Type B pancreatic cell (in vitro differentiated cells): ENCODE measurements at regions not wholly inside any gene's neighbourhood (a gene's known extent, or its start where the extent isn't known, plus 50 kb on each side); places are given as distances from the start of the nearest gene placed in this dataset.
"Not testable (repeated sequence)": the region's sequence is repeated elsewhere in the genome, so short reads cannot be mapped to it uniquely, and the experiment has no call there.

Experiments used
- DNase-seq: peaks from one replicate; pipeline ENCODE4 v3.0.0; 2021; ENCODE audit warnings: mixed read lengths; ENCODE audit not compliant: unreplicated experiment; ENCODE audit errors: extremely low spot score
- H3K27ac Mint-ChIP-seq: 2 replicates; pipeline ENCODE4 v1.8.0; 2021; ENCODE audit warnings: mild to moderate bottlenecking, mixed read lengths
- H3K27me3 Mint-ChIP-seq: 2 replicates; pipeline ENCODE4 v1.8.0; 2021; ENCODE audit warnings: mixed read lengths
- H3K36me3 Mint-ChIP-seq: 2 replicates; pipeline ENCODE4 v1.8.0; 2021; ENCODE audit warnings: mixed read lengths
- H3K4me1 Mint-ChIP-seq: one replicate; pipeline ENCODE4 v1.8.0; 2021; ENCODE audit warnings: mixed read lengths; ENCODE audit not compliant: unreplicated experiment
- H3K4me3 Mint-ChIP-seq: 2 replicates; pipeline ENCODE4 v1.8.0; 2021; ENCODE audit warnings: mild to moderate bottlenecking, mixed read lengths
- H3K9me3 Mint-ChIP-seq: 2 replicates; pipeline ENCODE4 v1.8.0; 2021; ENCODE audit warnings: mixed read lengths
- TF ChIP-seq, protein P1 (sequence below): fragments of 200-600 bp; sonication (generic); conservative IDR thresholded peaks from 2 replicates; pipeline ENCODE4 v1.5.0; 2021; ENCODE audit warnings: antibody characterized with exemption, mild to moderate bottlenecking

DNA sequence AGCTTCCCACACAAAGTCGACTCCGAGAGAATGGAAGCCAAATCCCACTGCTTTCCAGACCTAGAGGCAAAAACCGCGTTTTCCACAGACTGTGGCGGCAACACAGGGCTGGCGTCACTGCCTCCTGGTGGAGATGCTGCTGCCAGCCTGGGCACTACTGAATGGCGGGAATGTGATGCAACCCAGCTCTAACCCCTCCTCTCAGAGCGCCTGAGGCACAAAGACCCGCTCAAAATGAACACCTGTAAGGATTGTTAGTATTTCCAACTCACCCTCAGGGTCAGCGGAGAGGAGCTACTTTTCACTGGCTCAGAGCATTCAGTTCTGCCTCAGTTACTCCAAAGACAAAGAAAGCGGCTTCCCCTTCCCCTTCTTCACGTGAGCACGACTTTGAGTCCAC is 548.0 kb upstream of the SALL3 start:
- Mint-ChIP-seq H3K9me3 (no peaks in the 10 kb centered on the region), H3K27me3 (no peaks in the 10 kb centered on the region)
- no peak for DNase-seq

DNA sequence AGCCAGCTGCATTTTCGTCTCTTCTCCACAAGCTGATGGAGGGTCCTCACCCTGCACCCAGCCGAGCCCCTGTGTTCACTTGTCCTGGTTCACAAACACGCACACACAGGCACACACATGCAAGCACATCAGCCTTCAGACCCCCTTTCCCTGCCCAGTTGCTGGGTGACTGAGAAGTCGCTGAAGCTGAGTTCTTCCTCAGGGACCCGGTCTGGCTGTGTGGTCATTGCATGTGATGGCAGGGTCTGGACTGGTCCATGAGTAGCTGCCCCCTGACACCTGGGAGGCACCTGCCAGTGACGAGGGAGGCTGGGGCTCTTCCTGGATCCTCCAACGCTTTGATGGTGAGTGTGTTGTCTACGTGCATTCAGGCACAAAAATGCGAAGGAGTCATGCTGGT is 546.1 kb upstream of the SALL3 start:
- Mint-ChIP-seq H3K36me3 (no peaks in the 10 kb centered on the region), H3K27ac (no peak overlapping the region), H3K4me1 (no peaks in the 10 kb centered on the region), H3K9me3 (no peaks in the 10 kb centered on the region), H3K4me3 (no peak overlapping the region), H3K27me3 (no peaks in the 10 kb centered on the region)
- TF ChIP-seq, protein P1, sequence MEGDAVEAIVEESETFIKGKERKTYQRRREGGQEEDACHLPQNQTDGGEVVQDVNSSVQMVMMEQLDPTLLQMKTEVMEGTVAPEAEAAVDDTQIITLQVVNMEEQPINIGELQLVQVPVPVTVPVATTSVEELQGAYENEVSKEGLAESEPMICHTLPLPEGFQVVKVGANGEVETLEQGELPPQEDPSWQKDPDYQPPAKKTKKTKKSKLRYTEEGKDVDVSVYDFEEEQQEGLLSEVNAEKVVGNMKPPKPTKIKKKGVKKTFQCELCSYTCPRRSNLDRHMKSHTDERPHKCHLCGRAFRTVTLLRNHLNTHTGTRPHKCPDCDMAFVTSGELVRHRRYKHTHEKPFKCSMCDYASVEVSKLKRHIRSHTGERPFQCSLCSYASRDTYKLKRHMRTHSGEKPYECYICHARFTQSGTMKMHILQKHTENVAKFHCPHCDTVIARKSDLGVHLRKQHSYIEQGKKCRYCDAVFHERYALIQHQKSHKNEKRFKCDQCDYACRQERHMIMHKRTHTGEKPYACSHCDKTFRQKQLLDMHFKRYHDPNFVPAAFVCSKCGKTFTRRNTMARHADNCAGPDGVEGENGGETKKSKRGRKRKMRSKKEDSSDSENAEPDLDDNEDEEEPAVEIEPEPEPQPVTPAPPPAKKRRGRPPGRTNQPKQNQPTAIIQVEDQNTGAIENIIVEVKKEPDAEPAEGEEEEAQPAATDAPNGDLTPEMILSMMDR = no peak
- DNase-seq = no peak

More for the DNA sequence above, 548.0 kb upstream of the SALL3 start:
- no peak overlapping the region for H3K27ac Mint-ChIP-seq
- TF ChIP-seq, protein P1 = peak; percentile 37
- no peaks in the 10 kb centered on the region for H3K36me3 Mint-ChIP-seq
- H3K4me1 Mint-ChIP-seq = no peaks in the 10 kb centered on the region
- no peak overlapping the region for H3K4me3 Mint-ChIP-seq

DNA sequence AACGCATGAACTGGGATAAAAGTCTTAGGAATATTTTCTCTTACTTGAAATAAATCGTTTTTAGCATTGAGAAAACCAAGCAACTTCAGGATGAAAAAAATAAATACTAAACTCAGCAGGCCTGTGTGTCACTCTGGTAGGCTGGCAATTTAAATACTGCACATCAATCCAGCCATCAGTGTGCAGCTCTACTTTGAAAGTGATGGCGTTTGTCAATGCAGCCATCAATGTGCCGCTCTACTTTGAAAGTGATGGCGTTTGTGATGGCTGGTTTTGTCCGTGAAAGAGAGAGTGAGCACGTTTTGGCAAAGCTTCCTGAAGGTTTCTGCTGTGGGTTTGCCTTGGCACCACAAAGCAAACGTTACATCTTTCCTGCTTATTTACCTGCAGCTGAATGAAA is 543.5 kb upstream of the SALL3 start:
- Mint-ChIP-seq H3K36me3 (no peaks in the 10 kb centered on the region), H3K27ac (no peak overlapping the region), H3K4me3 (no peak overlapping the region), H3K4me1 (no peaks in the 10 kb centered on the region), H3K27me3 (no peaks in the 10 kb centered on the region), H3K9me3 (no peaks in the 10 kb centered on the region)
- no peak for DNase-seq
- TF ChIP-seq, protein P1 = no peak

DNA sequence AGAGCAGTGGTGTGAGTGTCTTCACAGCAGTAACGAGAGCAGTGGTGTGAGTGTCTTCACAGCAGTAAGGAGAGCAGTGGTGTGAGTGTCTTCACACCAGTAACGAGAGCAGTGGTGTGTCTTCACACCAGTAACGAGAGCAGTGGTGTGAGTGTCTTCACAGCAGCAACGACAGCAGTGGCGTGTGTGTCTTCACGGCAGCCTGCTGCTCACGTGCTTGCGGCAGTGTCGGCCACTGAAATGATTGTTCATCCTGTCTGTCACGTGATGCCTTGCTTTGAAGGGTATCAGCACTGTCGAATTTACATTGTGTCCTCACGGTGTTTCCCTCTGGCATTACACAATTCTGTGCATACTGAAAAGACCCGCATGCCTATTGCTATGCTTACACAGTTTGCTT is 541.4 kb upstream of the SALL3 start:
- not testable (repeated sequence) for DNase-seq, H3K27me3 Mint-ChIP-seq, H3K27ac Mint-ChIP-seq, H3K9me3 Mint-ChIP-seq, H3K4me3 Mint-ChIP-seq, H3K4me1 Mint-ChIP-seq, H3K36me3 Mint-ChIP-seq

DNA sequence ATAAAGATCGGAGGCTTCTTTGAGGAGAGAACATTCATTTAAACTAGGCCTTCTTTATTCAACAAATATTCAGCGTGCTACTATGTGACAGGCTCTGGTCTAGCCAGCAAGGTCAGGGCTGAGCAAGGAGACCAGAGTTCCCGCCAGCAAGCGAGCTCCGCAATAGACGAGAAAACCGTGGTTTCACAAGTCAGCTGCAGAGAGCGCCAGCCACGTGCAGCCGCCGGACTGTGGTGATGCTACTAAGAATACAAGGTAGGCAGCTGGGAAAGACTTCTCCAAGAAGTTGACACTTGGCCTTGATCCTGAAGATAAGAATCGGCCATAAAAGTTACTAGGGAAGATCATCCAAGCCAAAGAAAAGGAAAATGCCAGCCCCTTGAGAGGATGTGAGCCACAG is 533.7 kb upstream of the SALL3 start:
- H3K27me3 Mint-ChIP-seq = no peaks in the 10 kb centered on the region
- H3K4me1 Mint-ChIP-seq = no peaks in the 10 kb centered on the region

DNA sequence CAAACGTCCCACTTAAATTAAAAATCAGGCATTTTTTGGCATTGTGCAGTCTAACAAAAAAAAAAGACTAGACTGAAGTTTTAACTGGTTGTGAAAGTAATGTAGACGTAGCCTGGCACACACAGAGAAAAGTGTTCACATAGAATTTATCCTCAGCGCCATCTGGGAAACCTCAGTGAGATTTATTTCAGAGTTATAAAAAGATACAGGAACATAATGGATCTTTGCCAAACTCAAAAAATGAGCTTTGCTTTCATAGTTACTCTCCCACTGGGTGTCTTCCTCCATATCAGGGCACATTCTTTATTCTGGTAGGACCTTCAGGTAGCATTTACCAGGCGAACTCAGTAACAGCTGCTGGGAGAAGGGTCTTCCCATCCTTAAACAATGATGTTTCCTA is 532.4 kb upstream of the SALL3 start:
- no peak for DNase-seq
- Mint-ChIP-seq H3K36me3 (no peaks in the 10 kb centered on the region), H3K4me3 (no peak overlapping the region), H3K27me3 (no peaks in the 10 kb centered on the region), H3K4me1 (no peaks in the 10 kb centered on the region), H3K27ac (no peak overlapping the region), H3K9me3 (no peaks in the 10 kb centered on the region)
- TF ChIP-seq, protein P1 = no peak

More for the DNA sequence above, 533.7 kb upstream of the SALL3 start:
- H3K36me3 Mint-ChIP-seq = no peaks in the 10 kb centered on the region
- TF ChIP-seq, protein P1 = no peak
- no peaks in the 10 kb centered on the region for H3K9me3 Mint-ChIP-seq
- no peak overlapping the region for H3K27ac Mint-ChIP-seq
- no peak for DNase-seq
- H3K4me3 Mint-ChIP-seq = no peak overlapping the region
